ENCODE measurements at regions not wholly inside any gene's neighbourhood (a gene's known extent, or its start where the extent isn't known, plus 50 kb on each side); places are given as distances from the start of the nearest gene placed in this dataset.

DNA sequence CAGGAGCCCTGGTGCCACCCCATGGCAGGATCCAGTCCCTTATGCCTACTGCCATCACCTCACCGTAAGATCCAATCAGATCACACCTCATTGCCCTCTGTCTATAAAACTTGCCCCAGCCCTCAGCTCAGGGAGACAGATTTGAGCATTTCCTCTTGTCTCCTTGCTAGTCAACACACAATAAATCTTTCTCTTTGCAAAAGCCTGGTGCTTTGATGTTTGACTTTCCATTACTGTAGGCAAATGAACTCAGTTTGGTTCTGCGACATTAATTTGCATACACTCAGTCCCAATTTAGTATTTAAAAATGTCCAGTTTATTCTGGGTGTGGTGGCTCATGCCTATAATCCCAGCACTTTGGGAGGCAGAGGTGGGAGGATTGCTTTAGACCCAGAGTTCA, 188.4 kb downstream of the AEBP2 start:
- TF ChIP-seq, protein P1, sequence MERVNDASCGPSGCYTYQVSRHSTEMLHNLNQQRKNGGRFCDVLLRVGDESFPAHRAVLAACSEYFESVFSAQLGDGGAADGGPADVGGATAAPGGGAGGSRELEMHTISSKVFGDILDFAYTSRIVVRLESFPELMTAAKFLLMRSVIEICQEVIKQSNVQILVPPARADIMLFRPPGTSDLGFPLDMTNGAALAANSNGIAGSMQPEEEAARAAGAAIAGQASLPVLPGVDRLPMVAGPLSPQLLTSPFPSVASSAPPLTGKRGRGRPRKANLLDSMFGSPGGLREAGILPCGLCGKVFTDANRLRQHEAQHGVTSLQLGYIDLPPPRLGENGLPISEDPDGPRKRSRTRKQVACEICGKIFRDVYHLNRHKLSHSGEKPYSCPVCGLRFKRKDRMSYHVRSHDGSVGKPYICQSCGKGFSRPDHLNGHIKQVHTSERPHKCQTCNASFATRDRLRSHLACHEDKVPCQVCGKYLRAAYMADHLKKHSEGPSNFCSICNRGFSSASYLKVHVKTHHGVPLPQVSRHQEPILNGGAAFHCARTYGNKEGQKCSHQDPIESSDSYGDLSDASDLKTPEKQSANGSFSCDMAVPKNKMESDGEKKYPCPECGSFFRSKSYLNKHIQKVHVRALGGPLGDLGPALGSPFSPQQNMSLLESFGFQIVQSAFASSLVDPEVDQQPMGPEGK (CRISPR knock-in tag; IDR thresholded peaks at IDR 0.05; ENCODE audit: borderline replicate concordance) = no peak
- TF ChIP-seq ESRRG (CRISPR knock-in tag; IDR thresholded peaks at IDR 0.05) (no peak), ZFP30 (CRISPR knock-in tag; IDR thresholded peaks at IDR 0.05) (no peak)

Measured in SK-N-SH treated with all-trans-retinoic acid at 6 μM for 48 hours (cell line).